ENCODE measurements at regions not wholly inside any gene's neighbourhood (a gene's known extent, or its start where the extent isn't known, plus 50 kb on each side); places are given as distances from the start of the nearest gene placed in this dataset.

GRCh38 chr2:139478165-139478914 is 698.1 kb upstream of the NXPH2 start:
- H3K36me3 ChIP-seq (ENCODE audit: control insufficient read depth, insufficient read depth, low read length) = no peaks in the 10 kb centered on the region
- TF ChIP-seq, protein P1, sequence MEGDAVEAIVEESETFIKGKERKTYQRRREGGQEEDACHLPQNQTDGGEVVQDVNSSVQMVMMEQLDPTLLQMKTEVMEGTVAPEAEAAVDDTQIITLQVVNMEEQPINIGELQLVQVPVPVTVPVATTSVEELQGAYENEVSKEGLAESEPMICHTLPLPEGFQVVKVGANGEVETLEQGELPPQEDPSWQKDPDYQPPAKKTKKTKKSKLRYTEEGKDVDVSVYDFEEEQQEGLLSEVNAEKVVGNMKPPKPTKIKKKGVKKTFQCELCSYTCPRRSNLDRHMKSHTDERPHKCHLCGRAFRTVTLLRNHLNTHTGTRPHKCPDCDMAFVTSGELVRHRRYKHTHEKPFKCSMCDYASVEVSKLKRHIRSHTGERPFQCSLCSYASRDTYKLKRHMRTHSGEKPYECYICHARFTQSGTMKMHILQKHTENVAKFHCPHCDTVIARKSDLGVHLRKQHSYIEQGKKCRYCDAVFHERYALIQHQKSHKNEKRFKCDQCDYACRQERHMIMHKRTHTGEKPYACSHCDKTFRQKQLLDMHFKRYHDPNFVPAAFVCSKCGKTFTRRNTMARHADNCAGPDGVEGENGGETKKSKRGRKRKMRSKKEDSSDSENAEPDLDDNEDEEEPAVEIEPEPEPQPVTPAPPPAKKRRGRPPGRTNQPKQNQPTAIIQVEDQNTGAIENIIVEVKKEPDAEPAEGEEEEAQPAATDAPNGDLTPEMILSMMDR (IDR thresholded peaks at IDR 0.05; ENCODE audit: insufficient read depth in 1 of 2, low read depth in 1 of 2, low read length in 1 of 2, severe bottlenecking in 1 of 2, unreplicated experiment in 1 of 2) = peak in 1 of 2 experiments; percentile 29

GRCh38 chr2:139477618-139478017 is 697.4 kb upstream of the NXPH2 start:
- CTCF ChIA-PET = no interaction called here
- H3K27me3 Mint-ChIP-seq (ENCODE audit: insufficient read depth, unreplicated experiment) = no peaks in the 10 kb centered on the region
- Histone ChIP-seq H3K4me1 (no peaks in the 10 kb centered on the region), H3K9me3 (no peaks in the 10 kb centered on the region), H3K27me3 (replicated peaks; ENCODE audit: control insufficient read depth, insufficient read depth, low read length) (no peaks in the 10 kb centered on the region), H3K4me3 (ENCODE audit: low read depth, low read length) (no peak overlapping the region), H3K36me3 (ENCODE audit: control insufficient read depth, insufficient read depth, low read length) (no peaks in the 10 kb centered on the region)
- H3K27ac Mint-ChIP-seq (ENCODE audit: unreplicated experiment) = no peak overlapping the region
- POLR2A ChIA-PET = no interaction called here
- TF ChIP-seq, protein P1 (IDR thresholded peaks at IDR 0.05; ENCODE audit: insufficient read depth in 1 of 2, low read depth in 1 of 2, low read length in 1 of 2, severe bottlenecking in 1 of 2, unreplicated experiment in 1 of 2) = no peak
- no peaks in the 10 kb centered on the region for H3K4me1 Mint-ChIP-seq (ENCODE audit: low read depth, unreplicated experiment)
- BruUV-seq (replicated peaks) = no TSS peak
- H3K4me3 Mint-ChIP-seq (ENCODE audit: unreplicated experiment) = no peak overlapping the region
- H3K9me3 Mint-ChIP-seq (ENCODE audit: unreplicated experiment) = no peaks in the 10 kb centered on the region
- intact Hi-C loops (cut with micrococcal nuclease; ENCODE audit: unreplicated experiment) = no loop called here
- DNase-seq = no peak
- H3K36me3 Mint-ChIP-seq (ENCODE audit: insufficient read depth, unreplicated experiment) = no peaks in the 10 kb centered on the region

More at GRCh38 chr2:139478165-139478914, 698.1 kb upstream of the NXPH2 start:
- Mint-ChIP-seq H3K27ac (ENCODE audit: unreplicated experiment) (no peak overlapping the region), H3K9me3 (ENCODE audit: unreplicated experiment) (no peaks in the 10 kb centered on the region), H3K36me3 (ENCODE audit: insufficient read depth, unreplicated experiment) (no peaks in the 10 kb centered on the region), H3K4me1 (ENCODE audit: low read depth, unreplicated experiment) (no peaks in the 10 kb centered on the region), H3K27me3 (ENCODE audit: insufficient read depth, unreplicated experiment) (no peaks in the 10 kb centered on the region), H3K4me3 (ENCODE audit: unreplicated experiment) (no peak overlapping the region)
- ChIA-PET POLR2A (no interaction called here), CTCF (interaction anchor here (0.6 kb wide), 1 partner anchor 666 kb away, joined by 3 read pairs; no protein-coding TSS in a partner anchor)
- Histone ChIP-seq H3K4me3 (ENCODE audit: low read depth, low read length) (no peak overlapping the region), H3K9me3 (no peaks in the 10 kb centered on the region), H3K27me3 (replicated peaks; ENCODE audit: control insufficient read depth, insufficient read depth, low read length) (no peaks in the 10 kb centered on the region), H3K4me1 (no peaks in the 10 kb centered on the region)
- no peak for DNase-seq
- no TSS peak for BruUV-seq (replicated peaks)
- intact Hi-C loops (cut with micrococcal nuclease; ENCODE audit: unreplicated experiment) = no loop called here

DNA sequence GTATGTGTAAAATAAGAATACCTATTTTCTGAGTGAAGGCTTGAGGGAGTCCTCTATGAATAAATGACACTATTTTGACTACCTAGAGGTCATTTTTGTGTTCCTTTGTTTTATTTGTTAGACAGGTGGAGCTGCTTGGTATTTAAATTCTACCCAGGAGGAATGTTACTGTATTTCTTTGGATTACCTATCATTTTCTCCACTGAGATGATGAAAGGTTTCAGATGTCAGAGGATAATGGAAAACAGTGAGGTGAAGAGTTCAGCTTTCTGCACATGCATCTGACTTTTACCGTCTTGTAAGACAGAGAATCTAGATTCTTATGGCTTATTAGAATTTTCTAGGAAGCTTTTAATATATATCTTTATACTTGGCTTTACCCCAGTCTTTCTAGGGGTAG is 689.8 kb upstream of the NXPH2 start:
- DNase-seq = no peak
- ChIA-PET POLR2A (no interaction called here), CTCF (no interaction called here)
- H3K36me3 Mint-ChIP-seq (ENCODE audit: insufficient read depth, unreplicated experiment) = no peaks in the 10 kb centered on the region
- no peak overlapping the region for H3K27ac Mint-ChIP-seq (ENCODE audit: unreplicated experiment)
- intact Hi-C loops (cut with micrococcal nuclease; ENCODE audit: unreplicated experiment) = no loop called here
- H3K27me3 ChIP-seq (replicated peaks; ENCODE audit: control insufficient read depth, insufficient read depth, low read length) = no peaks in the 10 kb centered on the region
- H3K27me3 Mint-ChIP-seq (ENCODE audit: insufficient read depth, unreplicated experiment) = peaks cover 2% of the 10 kb centered on the region
- H3K9me3 Mint-ChIP-seq (ENCODE audit: unreplicated experiment) = no peaks in the 10 kb centered on the region
- no peaks in the 10 kb centered on the region; the same call in 1 of the 2 replicates for H3K36me3 ChIP-seq (ENCODE audit: control insufficient read depth, insufficient read depth, low read length)
- no TSS peak for BruUV-seq (replicated peaks)
- H3K9me3 ChIP-seq = no peaks in the 10 kb centered on the region
- no peaks in the 10 kb centered on the region for H3K4me1 Mint-ChIP-seq (ENCODE audit: low read depth, unreplicated experiment)
- TF ChIP-seq, protein P1 (IDR thresholded peaks at IDR 0.05; ENCODE audit: insufficient read depth in 1 of 2, low read depth in 1 of 2, low read length in 1 of 2, severe bottlenecking in 1 of 2, unreplicated experiment in 1 of 2) = no peak
- no peak overlapping the region for H3K4me3 Mint-ChIP-seq (ENCODE audit: unreplicated experiment)
- no peak overlapping the region for H3K4me3 ChIP-seq (ENCODE audit: low read depth, low read length)
- no peaks in the 10 kb centered on the region for H3K4me1 ChIP-seq

All from Caco-2 (cell line).